Lung (tissue), 11 donors: ENCODE measurements at regions not wholly inside any gene's neighbourhood (a gene's known extent, or its start where the extent isn't known, plus 50 kb on each side); places are given as distances from the start of the nearest gene placed in this dataset.

Experiments
- ATAC-seq: fragments of 200-7000 bp; cut with Tn5 transposase; one replicate; pipeline ENCODE4 v1.9.1; 2020; ENCODE audit warnings: moderate number of reproducible peaks; ENCODE audit not compliant: insufficient read depth, low FRiP score
- DNase-seq, 3 donors: peaks; one replicate each; pipeline ENCODE4 v3.0.0-alpha.2; 2013 to 2017
- H3K27ac ChIP-seq, 2 donors: one replicate each; pipeline ENCODE4 v1.5.1; 2013; ENCODE audit warnings: mild to moderate bottlenecking in 2 of 2, moderate library complexity in 2 of 2, control low read depth in 1 of 2, inconsistent platforms in 1 of 2, low read depth in 1 of 2, low read length in 1 of 2
- H3K27me3 ChIP-seq, 3 donors: one replicate each; pipeline ENCODE4 v1.5.1; 2013; ENCODE audit warnings: low read length in 2 of 3; ENCODE audit not compliant: control insufficient read depth in 3 of 3, insufficient read depth in 3 of 3
- H3K36me3 ChIP-seq, 4 donors: one replicate each; pipeline ENCODE4 v1.5.1; 2013; ENCODE audit warnings: low read length in 4 of 4, mild to moderate bottlenecking in 1 of 4, moderate library complexity in 1 of 4; ENCODE audit not compliant: control insufficient read depth in 4 of 4, insufficient read depth in 4 of 4
- H3K4me1 ChIP-seq, 5 donors: one replicate each; pipeline ENCODE4 v1.5.1; 2013; ENCODE audit warnings: low read length in 5 of 5, mild to moderate bottlenecking in 2 of 5, moderate library complexity in 1 of 5; ENCODE audit not compliant: control insufficient read depth in 5 of 5, insufficient read depth in 5 of 5
- H3K4me3 ChIP-seq: one replicate; pipeline ENCODE4 v1.5.1; 2013; ENCODE audit warnings: mild to moderate bottlenecking, control low read depth, moderate library complexity
- H3K9ac ChIP-seq, 2 donors: one replicate each; pipeline ENCODE4 v1.5.1; 2013; ENCODE audit warnings: low read length in 2 of 2, control low read depth in 1 of 2; ENCODE audit not compliant: insufficient read depth in 1 of 2
- H3K9me3 ChIP-seq, 4 donors: one replicate each; pipeline ENCODE4 v1.5.1; 2013; ENCODE audit warnings: low read length in 3 of 4, mild to moderate bottlenecking in 1 of 4, moderate library complexity in 1 of 4; ENCODE audit not compliant: control insufficient read depth in 4 of 4, insufficient read depth in 3 of 4
- WGBS, 2 donors: extraction: QIAGEN DNeasy Blood & Tissue Kit; methylation state at CpG; one replicate each; pipeline ENCODE4 v1.1.7; 2013; 5-methylcytosine and 5-hydroxymethylcytosine counted together
- TF ChIP-seq, protein P1 (sequence below): IDR thresholded peaks from 2 replicates; pipeline ENCODE4 v1.5.1; 2012; ENCODE audit warnings: mild to moderate bottlenecking; ENCODE audit errors: control extremely low read depth, extremely low read depth
- donor health status: control.
- donor health status: control.
- donor health status: Bipolar disorder and iron deficiency.
- donor health status: healthy.
- donor health status: DM: yes; HTN: yes; CAD: no.

DNA sequence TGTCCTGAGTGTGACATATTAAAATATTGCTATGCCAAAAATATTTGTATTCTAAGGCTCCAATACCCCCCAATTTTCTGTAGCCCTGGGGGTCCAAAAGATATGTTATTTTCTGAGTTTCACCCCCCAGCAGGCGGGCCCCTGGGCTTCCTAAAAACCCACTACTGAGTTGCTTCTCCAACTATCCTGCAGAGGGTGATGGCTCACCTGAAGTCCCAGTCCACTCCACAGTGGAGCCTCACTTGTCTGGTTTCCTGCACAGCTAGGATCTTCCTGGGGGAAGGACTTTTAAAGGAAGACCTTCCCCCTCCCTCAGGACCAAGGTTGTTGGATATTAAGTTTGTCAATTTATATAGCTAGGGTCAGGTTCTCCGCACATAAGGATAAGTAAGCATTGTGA lies 1181.4 kb downstream of the ROBO2 start:
- 63 to 77% methylated on average over 2 of the region's 2 CpGs for WGBS, 2 donors
- H3K4me3 ChIP-seq: no peak overlapping the region
- TF ChIP-seq, protein P1, sequence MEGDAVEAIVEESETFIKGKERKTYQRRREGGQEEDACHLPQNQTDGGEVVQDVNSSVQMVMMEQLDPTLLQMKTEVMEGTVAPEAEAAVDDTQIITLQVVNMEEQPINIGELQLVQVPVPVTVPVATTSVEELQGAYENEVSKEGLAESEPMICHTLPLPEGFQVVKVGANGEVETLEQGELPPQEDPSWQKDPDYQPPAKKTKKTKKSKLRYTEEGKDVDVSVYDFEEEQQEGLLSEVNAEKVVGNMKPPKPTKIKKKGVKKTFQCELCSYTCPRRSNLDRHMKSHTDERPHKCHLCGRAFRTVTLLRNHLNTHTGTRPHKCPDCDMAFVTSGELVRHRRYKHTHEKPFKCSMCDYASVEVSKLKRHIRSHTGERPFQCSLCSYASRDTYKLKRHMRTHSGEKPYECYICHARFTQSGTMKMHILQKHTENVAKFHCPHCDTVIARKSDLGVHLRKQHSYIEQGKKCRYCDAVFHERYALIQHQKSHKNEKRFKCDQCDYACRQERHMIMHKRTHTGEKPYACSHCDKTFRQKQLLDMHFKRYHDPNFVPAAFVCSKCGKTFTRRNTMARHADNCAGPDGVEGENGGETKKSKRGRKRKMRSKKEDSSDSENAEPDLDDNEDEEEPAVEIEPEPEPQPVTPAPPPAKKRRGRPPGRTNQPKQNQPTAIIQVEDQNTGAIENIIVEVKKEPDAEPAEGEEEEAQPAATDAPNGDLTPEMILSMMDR: no peak
- no peaks in the 10 kb centered on the region for H3K36me3 ChIP-seq
- no peak overlapping the region for H3K9ac ChIP-seq
- H3K27ac ChIP-seq: no peak overlapping the region
- ATAC-seq (no peak), DNase-seq (no peak)
- H3K9me3 ChIP-seq: peaks cover 0 to 3% (median 0%) of the 10 kb centered on the region in 4 donors
- H3K4me1 ChIP-seq: no peaks in the 10 kb centered on the region
- H3K27me3 ChIP-seq: no peaks in the 10 kb centered on the region

DNA sequence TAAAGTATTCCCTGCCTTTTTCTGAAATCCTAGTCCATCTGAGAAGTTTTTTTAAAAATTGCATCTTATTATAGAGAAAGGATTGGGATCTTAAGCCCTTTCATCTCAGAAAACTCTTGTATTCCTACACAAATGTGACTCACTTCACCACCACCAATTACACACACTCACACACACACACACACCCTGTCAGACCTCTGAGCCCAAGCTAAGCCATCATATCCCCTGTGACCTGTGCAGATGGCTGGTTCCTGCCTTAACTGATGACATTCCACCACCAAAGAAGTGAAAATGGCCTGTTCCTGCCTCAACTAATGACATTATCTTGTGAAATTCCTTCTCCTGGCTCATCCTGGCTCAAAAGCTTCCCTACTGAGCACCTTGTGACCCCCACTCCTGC lies 1181.9 kb downstream of the ROBO2 start:
- Histone ChIP-seq H3K4me3 (no peak overlapping the region), H3K36me3 (no peaks in the 10 kb centered on the region), H3K27me3 (no peaks in the 10 kb centered on the region), H3K27ac (no peak overlapping the region), H3K9ac (no peak overlapping the region), H3K4me1 (no peaks in the 10 kb centered on the region), H3K9me3 (peaks cover 0 to 3% (median 0%) of the 10 kb centered on the region in 4 donors)
- TF ChIP-seq, protein P1: no peak
- no peak for DNase-seq
- ATAC-seq: no peak

DNA sequence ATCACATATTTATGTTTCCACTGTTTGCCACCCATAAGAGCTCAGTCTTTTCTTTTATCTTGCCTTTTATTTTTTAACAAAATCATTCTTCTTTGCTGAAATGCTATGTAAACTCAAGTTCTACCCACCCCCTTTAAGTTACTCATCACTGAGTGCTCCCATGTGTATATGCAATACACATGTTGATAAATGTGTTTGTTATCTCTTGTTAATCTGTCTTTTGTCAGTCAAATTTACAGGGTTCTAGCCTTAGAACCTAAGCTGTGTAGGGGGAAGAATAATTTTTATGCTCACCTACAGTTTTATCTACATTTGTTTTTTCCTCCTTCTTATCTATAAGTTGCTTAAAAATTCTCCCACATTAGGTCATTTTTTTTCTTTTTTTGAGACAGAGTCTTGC lies 1195.9 kb downstream of the ROBO2 start:
- TF ChIP-seq, protein P1: no peak
- H3K4me3 ChIP-seq: no peak overlapping the region
- DNase-seq: no peak
- no peak overlapping the region for H3K9ac ChIP-seq
- H3K9me3 ChIP-seq: peaks cover 0 to 4% (median under 1%) of the 10 kb centered on the region in 4 donors
- H3K4me1 ChIP-seq: no peaks in the 10 kb centered on the region
- ATAC-seq: no peak
- no peaks in the 10 kb centered on the region for H3K36me3 ChIP-seq
- H3K27me3 ChIP-seq: no peaks in the 10 kb centered on the region
- H3K27ac ChIP-seq: no peak overlapping the region

DNA sequence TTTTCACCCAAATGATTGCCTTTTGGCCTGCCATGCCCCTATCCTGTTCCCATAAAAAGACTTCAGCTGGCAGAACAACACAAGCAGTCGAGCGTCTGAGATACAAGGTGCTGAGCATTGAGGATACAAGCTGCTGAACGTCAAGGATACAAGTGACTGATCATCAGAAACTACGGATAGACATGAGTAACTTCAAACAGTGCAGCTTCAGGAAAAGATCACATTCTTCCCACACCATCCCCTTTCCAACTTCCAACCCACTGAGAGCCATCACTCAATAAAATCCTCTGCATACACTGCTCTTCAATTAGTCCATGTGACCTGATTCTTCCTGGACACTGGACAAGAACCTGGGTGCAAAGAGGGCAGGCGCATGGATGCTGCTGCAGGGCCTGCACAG lies 1198.9 kb downstream of the ROBO2 start:
- Histone ChIP-seq H3K36me3 (no peaks in the 10 kb centered on the region), H3K9ac (no peak overlapping the region), H3K4me1 (no peaks in the 10 kb centered on the region), H3K9me3 (peaks cover 0 to 5% (median under 1%) of the 10 kb centered on the region in 4 donors), H3K4me3 (no peak overlapping the region), H3K27ac (no peak overlapping the region), H3K27me3 (no peaks in the 10 kb centered on the region)
- TF ChIP-seq, protein P1: no peak
- ATAC-seq: no peak
- 74 to 86% methylated on average over 5 of the region's 5 CpGs for WGBS, 2 donors
- no peak for DNase-seq
